Panc1 (cell line): ENCODE measurements at regions not wholly inside any gene's neighbourhood (a gene's known extent, or its start where the extent isn't known, plus 50 kb on each side); places are given as distances from the start of the nearest gene placed in this dataset.

Experiments
- ATAC-seq: fragments of 200-7000 bp; cut with Tn5 transposase; 2 replicates; pipeline ENCODE4 v1.9.1; 2020; ENCODE audit warnings: mild to moderate bottlenecking, moderate library complexity
- BruUV-seq: library from RNA; stranded (reverse); fragments of 400-500 nt; replicated peaks from 2 replicates; lab custom pipeline; 2021; lab: Mats Ljungman, UMichigan
- CTCF ChIA-PET: fragments of 300-600 bp; sonication (Branson Sonifier 250); formaldehyde crosslinking; loops from one replicate; lab custom pipeline; 2022; ENCODE audit warnings: antibody characterized with exemption; lab: Charles Lee
- POLR2A ChIA-PET: fragments of 300-600 bp; sonication (Branson Sonifier 250); formaldehyde crosslinking; loops from one replicate; lab custom pipeline; 2022; ENCODE audit warnings: antibody characterized with exemption; lab: Charles Lee
- DNase-seq: peaks from one replicate; pipeline ENCODE4 v3.0.0-alpha.2; 2010; ENCODE audit warnings: low read depth, low spot score
- H3K27ac ChIP-seq: 2 replicates; pipeline ENCODE4 v1.5.1; 2011; ENCODE audit warnings: mild to moderate bottlenecking, low read length, inconsistent platforms
- H3K27me3 ChIP-seq: fragments of 200-500 bp; sonication (Bioruptor generic); 2 replicates; pipeline ENCODE4 v1.6.0; 2014; ENCODE audit warnings: low read length, inconsistent platforms; ENCODE audit not compliant: control insufficient read depth, insufficient read depth
- H3K36me3 ChIP-seq: fragments of 200-500 bp; sonication (Bioruptor generic); 2 replicates; pipeline ENCODE4 v1.5.1; 2014; ENCODE audit warnings: inconsistent platforms, mild to moderate bottlenecking, low read length, moderate library complexity; ENCODE audit not compliant: control insufficient read depth, insufficient read depth
- H3K4me1 ChIP-seq: 2 replicates; pipeline ENCODE4 v1.5.1; 2011; ENCODE audit warnings: inconsistent platforms, mild to moderate bottlenecking, low read length, moderate library complexity; ENCODE audit not compliant: control insufficient read depth, insufficient read depth
- H3K4me3 ChIP-seq, 2 experiments: 2 replicates each; pipeline ENCODE4 v1.5.1; 2011 to 2012; ENCODE audit warnings: low read depth in 2 of 2, low read length in 2 of 2, mild to moderate bottlenecking in 2 of 2, inconsistent platforms in 1 of 2, moderate library complexity in 1 of 2
- H3K9me3 ChIP-seq: fragments of 200-500 bp; sonication (Bioruptor generic); 2 replicates; pipeline ENCODE4 v1.5.1; 2014; ENCODE audit warnings: low read depth, mild to moderate bottlenecking, inconsistent platforms, low read length, moderate library complexity; ENCODE audit not compliant: control insufficient read depth, insufficient read depth
- POLR2AphosphoS5 ChIP-seq: IDR thresholded peaks from 2 replicates; pipeline ENCODE4 v1.6.1; 2012; ENCODE audit warnings: mild to moderate bottlenecking, low read depth, low read length, moderate library complexity
- SIN3A ChIP-seq: IDR thresholded peaks from 2 replicates; pipeline ENCODE4 v1.6.1; 2012; ENCODE audit warnings: low read depth, mild to moderate bottlenecking, low read length, moderate library complexity, borderline replicate concordance; ENCODE audit not compliant: insufficient read depth
- TCF7L2 ChIP-seq: IDR thresholded peaks from 2 replicates; pipeline ENCODE4 v1.6.1; 2011; ENCODE audit warnings: mild to moderate bottlenecking, low read depth, low read length, inconsistent platforms
- in situ Hi-C: cut with HindIII; loops from 2 replicates; pipeline ENCODE4 v1.10.0; 2016; ENCODE audit warnings: low sequenced_read_pairs, low pct_unique_long_range_greater_than_20kb
- intact Hi-C: fragments of 100-400 bp; cut with micrococcal nuclease; formaldehyde crosslinking; loops from one replicate; pipeline ENCODE4 v1.10.0; 2022; ENCODE audit not compliant: unreplicated experiment
- TF ChIP-seq, protein P1 (sequence below): fragments of 450-650 bp; IDR thresholded peaks from 2 replicates; pipeline ENCODE4 v1.5.1; 2017; ENCODE audit warnings: mild to moderate bottlenecking
- TF ChIP-seq, protein P2 (sequence below), 2 experiments: IDR thresholded peaks; 2 replicates each; pipeline ENCODE4 v1.6.1; 2011 to 2012; ENCODE audit warnings: low read depth in 2 of 2, control low read depth in 1 of 2, low read length in 1 of 2, mild to moderate bottlenecking in 1 of 2, moderate library complexity in 1 of 2; ENCODE audit not compliant: insufficient read depth in 1 of 2

DNA sequence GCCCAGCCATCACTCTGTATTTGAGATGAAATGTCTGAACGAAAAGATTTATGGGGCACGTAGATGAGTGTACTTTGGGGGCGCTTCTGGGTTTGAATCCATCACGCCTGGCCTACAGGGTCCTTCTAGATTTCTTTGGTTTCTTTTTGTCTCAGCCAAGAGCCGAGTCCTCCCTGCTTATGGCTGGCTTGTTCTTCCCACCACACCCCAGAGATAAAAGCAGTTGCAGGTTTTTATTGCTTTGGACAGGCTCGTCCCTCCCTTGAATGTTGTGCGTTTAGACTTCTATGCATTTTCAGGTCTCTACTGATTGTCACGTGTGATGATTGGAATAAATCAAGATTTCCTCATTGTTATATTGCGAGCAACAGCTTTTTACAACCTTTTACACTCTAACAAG lies 104.8 kb upstream of the CHRNA7 start:
- Histone ChIP-seq H3K4me3 (no peak overlapping the region), H3K4me1 (no peaks in the 10 kb centered on the region), H3K9me3 (peaks cover 3% of the 10 kb centered on the region; the same call in 1 of the 2 replicates), H3K36me3 (no peaks in the 10 kb centered on the region), H3K27me3 (no peaks in the 10 kb centered on the region), H3K27ac (no peak overlapping the region)
- TF ChIP-seq, protein P1, sequence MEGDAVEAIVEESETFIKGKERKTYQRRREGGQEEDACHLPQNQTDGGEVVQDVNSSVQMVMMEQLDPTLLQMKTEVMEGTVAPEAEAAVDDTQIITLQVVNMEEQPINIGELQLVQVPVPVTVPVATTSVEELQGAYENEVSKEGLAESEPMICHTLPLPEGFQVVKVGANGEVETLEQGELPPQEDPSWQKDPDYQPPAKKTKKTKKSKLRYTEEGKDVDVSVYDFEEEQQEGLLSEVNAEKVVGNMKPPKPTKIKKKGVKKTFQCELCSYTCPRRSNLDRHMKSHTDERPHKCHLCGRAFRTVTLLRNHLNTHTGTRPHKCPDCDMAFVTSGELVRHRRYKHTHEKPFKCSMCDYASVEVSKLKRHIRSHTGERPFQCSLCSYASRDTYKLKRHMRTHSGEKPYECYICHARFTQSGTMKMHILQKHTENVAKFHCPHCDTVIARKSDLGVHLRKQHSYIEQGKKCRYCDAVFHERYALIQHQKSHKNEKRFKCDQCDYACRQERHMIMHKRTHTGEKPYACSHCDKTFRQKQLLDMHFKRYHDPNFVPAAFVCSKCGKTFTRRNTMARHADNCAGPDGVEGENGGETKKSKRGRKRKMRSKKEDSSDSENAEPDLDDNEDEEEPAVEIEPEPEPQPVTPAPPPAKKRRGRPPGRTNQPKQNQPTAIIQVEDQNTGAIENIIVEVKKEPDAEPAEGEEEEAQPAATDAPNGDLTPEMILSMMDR = no peak
- no peak for TF ChIP-seq POLR2AphosphoS5
- TF ChIP-seq, protein P2, sequence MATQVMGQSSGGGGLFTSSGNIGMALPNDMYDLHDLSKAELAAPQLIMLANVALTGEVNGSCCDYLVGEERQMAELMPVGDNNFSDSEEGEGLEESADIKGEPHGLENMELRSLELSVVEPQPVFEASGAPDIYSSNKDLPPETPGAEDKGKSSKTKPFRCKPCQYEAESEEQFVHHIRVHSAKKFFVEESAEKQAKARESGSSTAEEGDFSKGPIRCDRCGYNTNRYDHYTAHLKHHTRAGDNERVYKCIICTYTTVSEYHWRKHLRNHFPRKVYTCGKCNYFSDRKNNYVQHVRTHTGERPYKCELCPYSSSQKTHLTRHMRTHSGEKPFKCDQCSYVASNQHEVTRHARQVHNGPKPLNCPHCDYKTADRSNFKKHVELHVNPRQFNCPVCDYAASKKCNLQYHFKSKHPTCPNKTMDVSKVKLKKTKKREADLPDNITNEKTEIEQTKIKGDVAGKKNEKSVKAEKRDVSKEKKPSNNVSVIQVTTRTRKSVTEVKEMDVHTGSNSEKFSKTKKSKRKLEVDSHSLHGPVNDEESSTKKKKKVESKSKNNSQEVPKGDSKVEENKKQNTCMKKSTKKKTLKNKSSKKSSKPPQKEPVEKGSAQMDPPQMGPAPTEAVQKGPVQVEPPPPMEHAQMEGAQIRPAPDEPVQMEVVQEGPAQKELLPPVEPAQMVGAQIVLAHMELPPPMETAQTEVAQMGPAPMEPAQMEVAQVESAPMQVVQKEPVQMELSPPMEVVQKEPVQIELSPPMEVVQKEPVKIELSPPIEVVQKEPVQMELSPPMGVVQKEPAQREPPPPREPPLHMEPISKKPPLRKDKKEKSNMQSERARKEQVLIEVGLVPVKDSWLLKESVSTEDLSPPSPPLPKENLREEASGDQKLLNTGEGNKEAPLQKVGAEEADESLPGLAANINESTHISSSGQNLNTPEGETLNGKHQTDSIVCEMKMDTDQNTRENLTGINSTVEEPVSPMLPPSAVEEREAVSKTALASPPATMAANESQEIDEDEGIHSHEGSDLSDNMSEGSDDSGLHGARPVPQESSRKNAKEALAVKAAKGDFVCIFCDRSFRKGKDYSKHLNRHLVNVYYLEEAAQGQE (IDR thresholded peaks at IDR 0.05; ENCODE audit: insufficient read depth in 1 of 2, low read depth in 2 of 2, low read length in 1 of 2) = no peak
- TF ChIP-seq SIN3A = no peak
- TF ChIP-seq TCF7L2 = no peak
- in situ Hi-C loops (no loop called here), intact Hi-C loops (no loop called here)
- ChIA-PET CTCF (no interaction called here), POLR2A (no interaction called here)
- DNase-seq = no peak
- ATAC-seq = no peak
- BruUV-seq = no TSS peak

DNA sequence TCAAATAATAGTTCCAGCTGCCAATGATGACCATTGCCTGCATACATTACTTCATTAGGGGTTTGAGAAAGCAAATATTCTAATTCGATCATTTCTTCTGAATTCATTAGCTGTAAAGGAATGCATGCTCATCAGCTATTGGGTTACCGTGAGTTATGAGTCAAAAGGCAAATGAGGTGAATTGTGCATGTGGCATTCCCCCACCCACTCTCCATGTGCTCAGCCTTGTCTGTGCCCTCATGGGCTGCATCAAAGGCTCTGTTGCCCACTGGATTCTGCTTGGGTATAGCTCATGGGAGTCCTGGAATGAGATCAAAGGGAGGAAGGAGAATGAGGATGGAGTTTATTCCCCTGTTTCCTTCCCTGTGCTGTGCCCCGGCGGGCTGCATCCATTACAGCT lies 99.3 kb upstream of the CHRNA7 start:
- TF ChIP-seq, protein P1 = no peak
- TF ChIP-seq POLR2AphosphoS5 (no peak), SIN3A (no peak), TCF7L2 (no peak)
- TF ChIP-seq, protein P2 (IDR thresholded peaks at IDR 0.05; ENCODE audit: insufficient read depth in 1 of 2, low read depth in 2 of 2, low read length in 1 of 2) = no peak
- no peak overlapping the region for H3K4me3 ChIP-seq
- in situ Hi-C loops (no loop called here), intact Hi-C loops (no loop called here)
- DNase-seq (no peak), ATAC-seq (no peak)
- H3K9me3 ChIP-seq = no peaks in the 10 kb centered on the region; the same call in 1 of the 2 replicates
- no peaks in the 10 kb centered on the region for H3K36me3 ChIP-seq
- H3K4me1 ChIP-seq = no peaks in the 10 kb centered on the region
- no peak overlapping the region for H3K27ac ChIP-seq
- BruUV-seq = no TSS peak
- no peaks in the 10 kb centered on the region; the same call in 1 of the 2 replicates for H3K27me3 ChIP-seq
- POLR2A ChIA-PET = no interaction called here
- CTCF ChIA-PET = no interaction called here
